HEK293 (cell line): ENCODE measurements at regions not wholly inside any gene's neighbourhood (a gene's known extent, or its start where the extent isn't known, plus 50 kb on each side); places are given as distances from the start of the nearest gene placed in this dataset.

Experiments used
- CTCF ChIA-PET: fragments of 350-600 bp; formaldehyde crosslinking; extraction: SDS; loops from one replicate; lab custom pipeline; 2021; ENCODE audit warnings: antibody characterized with exemption; lab: Yijun Ruan, JAX
- POLR2A ChIA-PET: fragments of 300-600 bp; formaldehyde crosslinking; extraction: SDS; loops from one replicate; lab custom pipeline; 2020; ENCODE audit warnings: antibody characterized with exemption, inconsistent platforms; lab: Yijun Ruan, JAX
- H3K27ac ChIP-seq: fragments of 200-500 bp; sonication (Bioruptor generic); 2 replicates; pipeline ENCODE4 v1.5.1; 2014; ENCODE audit warnings: low read depth, low read length, control low read depth, inconsistent platforms; ENCODE audit errors: extremely low read depth
- H3K36me3 ChIP-seq, 2 experiments: fragments of 200-500 bp in 1 of 2; sonication (Bioruptor generic) in 1 of 2; 1 replicate in 1 of 2; 2 replicates in 1 of 2; pipeline ENCODE4 v1.5.1; 2014 to 2017; ENCODE audit warnings: inconsistent platforms in 2 of 2, low read length in 2 of 2; ENCODE audit not compliant: control insufficient read depth in 2 of 2, insufficient read depth in 1 of 2
- H3K4me1 ChIP-seq: fragments of 200-500 bp; sonication (Bioruptor generic); 2 replicates; pipeline ENCODE4 v1.5.1; 2014; ENCODE audit warnings: mild to moderate bottlenecking, low read length, inconsistent platforms; ENCODE audit not compliant: control insufficient read depth, insufficient read depth
- H3K4me3 ChIP-seq: 2 replicates; pipeline ENCODE4 v1.5.1; 2011; ENCODE audit warnings: low read depth, mild to moderate bottlenecking, control low read depth, low read length, moderate library complexity
- H3K9me3 ChIP-seq: fragments of 200-500 bp; sonication (Bioruptor generic); 2 replicates; pipeline ENCODE4 v1.5.1; 2014; ENCODE audit warnings: low read depth, low read length, inconsistent platforms; ENCODE audit not compliant: control insufficient read depth, insufficient read depth
- FEZF1 ChIP-seq: fragments of 450-650 bp; formaldehyde crosslinking; IDR thresholded peaks from 2 replicates; pipeline ENCODE4 v1.5.1; 2016; ENCODE audit warnings: missing biosample characterization, missing genetic modification characterization
- IKZF3 ChIP-seq: fragments of 450-650 bp; IDR thresholded peaks from 2 replicates; pipeline ENCODE4 v1.5.0; 2018; ENCODE audit warnings: missing biosample characterization, mild to moderate bottlenecking, missing genetic modification characterization, moderate library complexity
- KLF7 ChIP-seq: fragments of 450-650 bp; formaldehyde crosslinking; IDR thresholded peaks from 2 replicates; pipeline ENCODE4 v1.5.1; 2016; ENCODE audit warnings: missing biosample characterization, missing genetic modification characterization, borderline replicate concordance
- TRIM28 ChIP-seq: IDR thresholded peaks from 2 replicates; pipeline ENCODE4 v1.6.1; 2011; ENCODE audit warnings: low read length, control low read depth, borderline replicate concordance
- ZBTB17 ChIP-seq: fragments of 450-650 bp; formaldehyde crosslinking; IDR thresholded peaks from 2 replicates; pipeline ENCODE4 v1.5.1; 2016; ENCODE audit warnings: missing biosample characterization, missing genetic modification characterization
- ZBTB21 ChIP-seq: fragments of 450-650 bp; formaldehyde crosslinking; IDR thresholded peaks from 2 replicates; pipeline ENCODE4 v1.5.1; 2017; ENCODE audit warnings: missing biosample characterization, missing genetic modification characterization
- ZNF132 ChIP-seq: fragments of 450-650 bp; formaldehyde crosslinking; IDR thresholded peaks from 2 replicates; pipeline ENCODE4 v1.5.1; 2017; ENCODE audit warnings: missing biosample characterization, missing genetic modification characterization, borderline replicate concordance
- ZNF202 ChIP-seq: fragments of 450-650 bp; formaldehyde crosslinking; IDR thresholded peaks from 2 replicates; pipeline ENCODE4 v1.5.1; 2016; ENCODE audit warnings: missing biosample characterization, missing genetic modification characterization, borderline replicate concordance
- ZNF211 ChIP-seq: fragments of 450-650 bp; formaldehyde crosslinking; IDR thresholded peaks from 2 replicates; pipeline ENCODE4 v1.5.1; 2016; ENCODE audit warnings: low read depth, missing biosample characterization, missing genetic modification characterization
- ZNF248 ChIP-seq: fragments of 450-650 bp; formaldehyde crosslinking; IDR thresholded peaks from 2 replicates; pipeline ENCODE4 v1.5.1; 2017; ENCODE audit warnings: missing biosample characterization, missing genetic modification characterization
- ZNF266 ChIP-seq: fragments of 450-650 bp; formaldehyde crosslinking; IDR thresholded peaks from 2 replicates; pipeline ENCODE4 v1.5.1; 2016; ENCODE audit warnings: missing biosample characterization, missing genetic modification characterization, low read depth
- ZNF549 ChIP-seq: fragments of 450-650 bp; IDR thresholded peaks from 2 replicates; pipeline ENCODE4 v1.5.1; 2018; ENCODE audit warnings: missing biosample characterization, missing genetic modification characterization, mild to moderate bottlenecking, inconsistent platforms, moderate library complexity
- ZNF626 ChIP-seq: fragments of 450-650 bp; sonication (Bioruptor Pico); formaldehyde crosslinking; IDR thresholded peaks from 2 replicates; pipeline ENCODE4 v1.5.1; 2018; ENCODE audit warnings: missing biosample characterization, missing genetic modification characterization, inconsistent platforms
- ZNF677 ChIP-seq: fragments of 450-650 bp; IDR thresholded peaks from 2 replicates; pipeline ENCODE4 v1.5.0; 2018; ENCODE audit warnings: missing biosample characterization, mild to moderate bottlenecking, missing genetic modification characterization, moderate library complexity
- TF ChIP-seq, protein P1 (sequence below): fragments of 450-650 bp; formaldehyde crosslinking; IDR thresholded peaks from 2 replicates; pipeline ENCODE4 v1.5.1; 2016; ENCODE audit warnings: missing biosample characterization, missing genetic modification characterization
- TF ChIP-seq, protein P2 (sequence below): fragments of 450-650 bp; formaldehyde crosslinking; IDR thresholded peaks from 2 replicates; pipeline ENCODE4 v1.5.1; 2017; ENCODE audit warnings: missing biosample characterization, missing genetic modification characterization
- TF ChIP-seq, protein P3 (sequence below): IDR thresholded peaks from 2 replicates; pipeline ENCODE4 v1.6.1; 2011; ENCODE audit warnings: mild to moderate bottlenecking, low read depth, low read length, borderline replicate concordance
- TF ChIP-seq, protein P4 (sequence below): fragments of 450-650 bp; formaldehyde crosslinking; IDR thresholded peaks from 2 replicates; pipeline ENCODE4 v1.5.1; 2016; ENCODE audit warnings: missing biosample characterization, missing genetic modification characterization

DNA sequence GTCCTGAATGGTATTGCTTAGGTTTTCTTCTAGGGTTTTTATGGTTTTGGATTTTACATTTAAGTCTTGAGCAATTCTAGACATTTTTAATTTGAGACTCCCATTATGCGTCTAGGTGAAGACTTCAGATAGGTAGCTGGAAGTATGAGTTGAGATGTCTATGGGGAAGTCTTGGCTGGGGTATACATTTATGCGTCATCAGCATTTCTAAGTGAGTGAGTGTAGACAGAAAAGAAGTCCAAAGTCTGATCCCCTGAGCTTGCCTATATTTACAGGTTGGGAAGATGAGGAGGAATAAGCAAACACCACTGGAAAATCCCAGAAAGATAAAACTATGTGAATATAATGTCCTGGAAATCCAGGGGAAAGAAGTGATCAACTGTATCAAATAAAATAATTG, 68.9 kb downstream of the KCNJ2 start:
- H3K9me3 ChIP-seq = no peaks in the 10 kb centered on the region
- TF ChIP-seq, protein P1, sequence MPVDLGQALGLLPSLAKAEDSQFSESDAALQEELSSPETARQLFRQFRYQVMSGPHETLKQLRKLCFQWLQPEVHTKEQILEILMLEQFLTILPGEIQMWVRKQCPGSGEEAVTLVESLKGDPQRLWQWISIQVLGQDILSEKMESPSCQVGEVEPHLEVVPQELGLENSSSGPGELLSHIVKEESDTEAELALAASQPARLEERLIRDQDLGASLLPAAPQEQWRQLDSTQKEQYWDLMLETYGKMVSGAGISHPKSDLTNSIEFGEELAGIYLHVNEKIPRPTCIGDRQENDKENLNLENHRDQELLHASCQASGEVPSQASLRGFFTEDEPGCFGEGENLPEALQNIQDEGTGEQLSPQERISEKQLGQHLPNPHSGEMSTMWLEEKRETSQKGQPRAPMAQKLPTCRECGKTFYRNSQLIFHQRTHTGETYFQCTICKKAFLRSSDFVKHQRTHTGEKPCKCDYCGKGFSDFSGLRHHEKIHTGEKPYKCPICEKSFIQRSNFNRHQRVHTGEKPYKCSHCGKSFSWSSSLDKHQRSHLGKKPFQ = no peak
- TF ChIP-seq ZNF626 (tag by site-specific recombination) (no peak), ZNF248 (tag by site-specific recombination) (no peak), ZNF132 (tag by site-specific recombination) (no peak), ZNF266 (tag by site-specific recombination) (no peak), IKZF3 (tag by site-specific recombination) (no peak), ZNF211 (tag by site-specific recombination) (no peak), ZNF549 (tag by site-specific recombination) (no peak), ZBTB21 (tag by site-specific recombination) (no peak), ZBTB17 (no peak), KLF7 (tag by site-specific recombination) (no peak)
- TF ChIP-seq, protein P2, sequence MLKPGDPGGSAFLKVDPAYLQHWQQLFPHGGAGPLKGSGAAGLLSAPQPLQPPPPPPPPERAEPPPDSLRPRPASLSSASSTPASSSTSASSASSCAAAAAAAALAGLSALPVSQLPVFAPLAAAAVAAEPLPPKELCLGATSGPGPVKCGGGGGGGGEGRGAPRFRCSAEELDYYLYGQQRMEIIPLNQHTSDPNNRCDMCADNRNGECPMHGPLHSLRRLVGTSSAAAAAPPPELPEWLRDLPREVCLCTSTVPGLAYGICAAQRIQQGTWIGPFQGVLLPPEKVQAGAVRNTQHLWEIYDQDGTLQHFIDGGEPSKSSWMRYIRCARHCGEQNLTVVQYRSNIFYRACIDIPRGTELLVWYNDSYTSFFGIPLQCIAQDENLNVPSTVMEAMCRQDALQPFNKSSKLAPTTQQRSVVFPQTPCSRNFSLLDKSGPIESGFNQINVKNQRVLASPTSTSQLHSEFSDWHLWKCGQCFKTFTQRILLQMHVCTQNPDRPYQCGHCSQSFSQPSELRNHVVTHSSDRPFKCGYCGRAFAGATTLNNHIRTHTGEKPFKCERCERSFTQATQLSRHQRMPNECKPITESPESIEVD (tag by site-specific recombination) = no peak
- TF ChIP-seq, protein P3, sequence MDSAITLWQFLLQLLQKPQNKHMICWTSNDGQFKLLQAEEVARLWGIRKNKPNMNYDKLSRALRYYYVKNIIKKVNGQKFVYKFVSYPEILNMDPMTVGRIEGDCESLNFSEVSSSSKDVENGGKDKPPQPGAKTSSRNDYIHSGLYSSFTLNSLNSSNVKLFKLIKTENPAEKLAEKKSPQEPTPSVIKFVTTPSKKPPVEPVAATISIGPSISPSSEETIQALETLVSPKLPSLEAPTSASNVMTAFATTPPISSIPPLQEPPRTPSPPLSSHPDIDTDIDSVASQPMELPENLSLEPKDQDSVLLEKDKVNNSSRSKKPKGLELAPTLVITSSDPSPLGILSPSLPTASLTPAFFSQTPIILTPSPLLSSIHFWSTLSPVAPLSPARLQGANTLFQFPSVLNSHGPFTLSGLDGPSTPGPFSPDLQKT = no peak
- ChIA-PET CTCF (interaction anchor here (1.7 kb wide), 1 partner anchor 9 kb away, joined by 5 read pairs; no protein-coding TSS in a partner anchor), POLR2A (no interaction called here)
- no peaks in the 10 kb centered on the region for H3K36me3 ChIP-seq
- H3K4me1 ChIP-seq = peaks cover 10% of the 10 kb centered on the region
- no peak overlapping the region for H3K27ac ChIP-seq
- H3K4me3 ChIP-seq = no peak overlapping the region

DNA sequence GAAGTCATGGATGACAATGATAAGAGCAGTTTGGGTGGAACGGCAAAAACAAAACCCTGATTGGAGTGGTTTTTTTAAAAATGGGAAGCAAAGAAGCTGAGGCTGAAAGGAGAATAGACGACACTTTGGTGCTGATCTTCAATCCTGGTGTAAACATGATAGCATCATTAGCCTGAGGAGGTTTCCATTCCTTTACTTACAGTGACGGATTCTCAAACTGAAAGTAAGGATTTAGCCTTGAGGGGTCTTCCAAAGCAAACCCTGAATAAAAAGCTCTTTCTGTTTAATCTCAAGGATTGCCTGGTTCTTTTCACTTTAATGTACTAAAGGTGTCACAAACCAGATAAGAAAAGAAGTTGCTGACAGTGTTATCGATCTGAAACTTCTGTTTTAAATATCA, 69.3 kb downstream of the KCNJ2 start:
- Histone ChIP-seq H3K4me3 (no peak overlapping the region), H3K4me1 (peaks cover 10% of the 10 kb centered on the region), H3K27ac (no peak overlapping the region), H3K36me3 (no peaks in the 10 kb centered on the region), H3K9me3 (no peaks in the 10 kb centered on the region)
- no peak for TF ChIP-seq ZNF202 (tag by site-specific recombination)
- TF ChIP-seq ZNF677 (tag by site-specific recombination) = no peak
- TF ChIP-seq, protein P4, sequence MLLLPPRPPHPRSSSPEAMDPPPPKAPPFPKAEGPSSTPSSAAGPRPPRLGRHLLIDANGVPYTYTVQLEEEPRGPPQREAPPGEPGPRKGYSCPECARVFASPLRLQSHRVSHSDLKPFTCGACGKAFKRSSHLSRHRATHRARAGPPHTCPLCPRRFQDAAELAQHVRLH (tag by site-specific recombination) = no peak
- CTCF ChIA-PET = interaction anchor here (1.7 kb wide), 1 partner anchor 9 kb away, joined by 5 read pairs; no protein-coding TSS in a partner anchor
- POLR2A ChIA-PET = no interaction called here

DNA sequence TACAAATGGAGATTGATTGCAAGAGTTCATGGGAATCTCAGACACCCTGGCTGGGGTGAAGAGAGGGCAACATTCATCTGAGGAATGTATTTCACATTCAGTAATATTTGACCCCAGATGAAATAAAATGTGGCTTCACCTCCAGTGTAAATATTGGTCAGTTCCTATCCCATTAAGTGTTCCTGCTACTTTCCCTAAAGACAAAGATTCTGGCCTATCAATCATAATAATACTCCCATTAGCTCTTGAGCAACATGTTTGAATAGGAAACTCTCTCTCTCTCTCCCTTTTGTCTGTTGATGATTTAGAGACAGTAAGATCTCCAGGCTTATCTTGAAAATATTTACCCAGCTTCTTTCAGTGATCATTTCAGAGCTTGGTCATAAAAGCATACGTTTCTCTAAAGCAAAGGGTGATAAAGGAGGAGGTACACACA, 70.1 kb downstream of the KCNJ2 start:
- CTCF ChIA-PET = interaction anchor here (0.6 to 1.7 kb wide), 2 partner anchors 8 to 383 kb away, joined by 3 to 5 read pairs; no protein-coding TSS in a partner anchor
- peak; percentile 41; the same call in 1 of the 2 replicates for TF ChIP-seq TRIM28
- no peak for TF ChIP-seq FEZF1 (tag by site-specific recombination)
- POLR2A ChIA-PET = no interaction called here

More for the DNA sequence above, 70.1 kb downstream of the KCNJ2 start:
- no peaks in the 10 kb centered on the region for H3K9me3 ChIP-seq
- H3K36me3 ChIP-seq = no peaks in the 10 kb centered on the region
- H3K4me3 ChIP-seq = no peak overlapping the region
- H3K4me1 ChIP-seq = peaks cover 10% of the 10 kb centered on the region
- H3K27ac ChIP-seq = no peak overlapping the region
